Ishikawa (cell line): ENCODE measurements at regions not wholly inside any gene's neighbourhood (a gene's known extent, or its start where the extent isn't known, plus 50 kb on each side); places are given as distances from the start of the nearest gene placed in this dataset.

Experiments used
- CEBPB ChIP-seq: IDR thresholded peaks from 2 replicates; pipeline ENCODE4 v1.6.1; 2012
- CREB1 ChIP-seq: IDR thresholded peaks from 2 replicates; pipeline ENCODE4 v1.6.1; 2012; ENCODE audit warnings: low read depth
- FOXM1 ChIP-seq: IDR thresholded peaks from 2 replicates; pipeline ENCODE4 v1.6.1; 2012; ENCODE audit warnings: low read depth, borderline replicate concordance
- RAD21 ChIP-seq: IDR thresholded peaks from 2 replicates; pipeline ENCODE4 v1.6.1; 2012; ENCODE audit warnings: low read depth
- TAF1 ChIP-seq: IDR thresholded peaks from 2 replicates; pipeline ENCODE4 v1.6.1; 2012; ENCODE audit warnings: low read depth, mild to moderate bottlenecking
- ZBTB7A ChIP-seq: IDR thresholded peaks from 2 replicates; pipeline ENCODE4 v1.6.1; 2012; ENCODE audit warnings: low read depth
- TF ChIP-seq, protein P1 (sequence below): IDR thresholded peaks from 2 replicates; pipeline ENCODE4 v1.6.1; 2012

DNA sequence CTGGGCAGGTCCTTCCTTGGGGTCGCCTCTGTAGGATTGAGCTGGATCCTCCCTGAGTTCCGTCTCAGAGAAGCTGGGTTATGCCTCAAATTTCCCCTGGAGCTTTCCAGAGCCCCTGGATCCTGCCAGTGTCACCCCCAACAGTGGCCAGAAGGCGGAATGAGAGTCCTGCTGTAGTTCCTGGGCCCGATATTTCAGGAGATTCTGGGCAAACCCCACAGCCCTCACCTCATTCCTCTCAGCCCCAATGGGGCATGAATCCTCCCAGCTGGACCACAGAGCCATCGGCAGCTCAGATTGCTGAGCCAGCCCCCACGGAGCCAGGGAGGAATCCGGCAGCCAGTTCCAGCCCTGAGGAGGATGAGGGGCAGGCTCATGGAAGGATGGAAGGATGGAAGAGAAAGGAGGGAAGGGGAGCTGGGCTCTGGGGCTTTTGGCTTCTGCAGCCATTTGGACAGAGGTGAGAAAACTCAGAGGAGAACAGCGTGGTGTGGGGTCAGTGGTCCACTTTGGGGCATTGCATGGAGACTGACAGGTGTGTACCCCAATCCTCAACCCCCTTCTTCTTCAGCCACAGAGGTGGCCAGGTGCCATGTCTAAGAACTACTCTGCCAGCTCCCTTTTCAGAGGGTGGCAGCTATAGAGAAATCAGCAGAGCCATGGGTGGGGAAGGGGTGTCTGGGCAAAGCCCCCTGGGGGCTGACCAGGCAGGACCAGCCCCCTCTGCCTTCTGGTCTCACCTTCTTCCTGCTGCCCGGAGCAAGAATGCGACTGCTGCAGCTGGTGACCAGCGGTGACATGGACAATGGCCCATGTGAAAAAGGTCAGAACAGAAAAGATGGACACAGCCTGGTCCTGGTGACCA, 867.6 kb downstream of the TBC1D22A start:
- TF ChIP-seq FOXM1 (no peak), TAF1 (no peak), ZBTB7A (no peak), CEBPB (no peak), RAD21 (no peak), CREB1 (no peak)
- TF ChIP-seq, protein P1, sequence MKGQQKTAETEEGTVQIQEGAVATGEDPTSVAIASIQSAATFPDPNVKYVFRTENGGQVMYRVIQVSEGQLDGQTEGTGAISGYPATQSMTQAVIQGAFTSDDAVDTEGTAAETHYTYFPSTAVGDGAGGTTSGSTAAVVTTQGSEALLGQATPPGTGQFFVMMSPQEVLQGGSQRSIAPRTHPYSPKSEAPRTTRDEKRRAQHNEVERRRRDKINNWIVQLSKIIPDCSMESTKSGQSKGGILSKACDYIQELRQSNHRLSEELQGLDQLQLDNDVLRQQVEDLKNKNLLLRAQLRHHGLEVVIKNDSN, result no peak
